Chondrocyte (in vitro differentiated cells): ENCODE measurements at regions not wholly inside any gene's neighbourhood (a gene's known extent, or its start where the extent isn't known, plus 50 kb on each side); places are given as distances from the start of the nearest gene placed in this dataset.

ENCODE experiments used
- DNase-seq: peaks from one replicate; pipeline ENCODE4 v3.0.0; 2021; ENCODE audit warnings: mixed read lengths, low spot score
- H3K27ac Mint-ChIP-seq: one replicate; pipeline ENCODE4 v1.8.0; 2021; ENCODE audit warnings: mild to moderate bottlenecking, moderate library complexity, mixed read lengths; ENCODE audit not compliant: unreplicated experiment
- H3K27me3 Mint-ChIP-seq: 2 replicates; pipeline ENCODE4 v1.8.0; 2021; ENCODE audit warnings: low read depth, mixed read lengths
- H3K36me3 Mint-ChIP-seq: 2 replicates; pipeline ENCODE4 v1.8.0; 2021; ENCODE audit warnings: low read depth, mixed read lengths
- H3K4me1 Mint-ChIP-seq: 2 replicates; pipeline ENCODE4 v1.8.0; 2021; ENCODE audit warnings: low read depth, mild to moderate bottlenecking, mixed read lengths
- H3K4me3 Mint-ChIP-seq: one replicate; pipeline ENCODE4 v1.8.0; 2021; ENCODE audit warnings: mild to moderate bottlenecking, moderate library complexity, mixed read lengths; ENCODE audit not compliant: unreplicated experiment
- H3K9me3 Mint-ChIP-seq: 2 replicates; pipeline ENCODE4 v1.8.0; 2021; ENCODE audit warnings: low read depth, mixed read lengths
- TF ChIP-seq, protein P1 (sequence below): fragments of 200-600 bp; sonication (generic); IDR thresholded peaks from 2 replicates; pipeline ENCODE4 v1.5.0; 2021; ENCODE audit warnings: antibody characterized with exemption, mild to moderate bottlenecking, moderate library complexity

DNA sequence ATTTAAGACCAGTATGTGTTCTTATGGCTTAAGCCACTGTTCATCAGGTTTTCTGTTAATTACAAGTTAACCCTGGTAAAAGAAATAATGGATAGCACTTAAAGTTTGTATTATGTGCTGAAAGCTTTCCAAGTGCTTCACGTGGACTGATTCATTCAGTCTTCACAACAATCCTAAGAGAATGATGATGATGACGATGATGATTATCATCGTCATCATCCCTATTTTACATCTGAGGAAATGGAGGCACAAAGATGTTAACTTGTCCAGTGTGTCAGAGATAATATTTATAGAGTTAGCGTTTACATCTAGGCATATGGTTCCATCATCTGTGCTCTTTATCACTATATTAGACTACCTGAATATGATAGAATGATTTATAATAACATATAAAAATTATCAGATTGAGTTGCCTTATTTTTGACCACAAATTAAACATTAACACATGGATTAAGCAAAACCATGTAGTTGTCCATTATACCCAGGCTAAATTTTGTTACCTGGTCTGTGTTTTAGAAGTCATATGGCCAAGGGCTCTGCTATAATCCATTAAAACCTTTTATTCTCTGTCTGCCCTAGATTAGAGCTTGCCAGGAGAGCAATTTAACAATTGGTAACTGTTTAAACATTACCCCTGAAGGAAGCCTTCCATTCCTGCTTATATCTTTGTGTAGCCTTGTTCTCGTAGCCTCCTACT is 102.3 kb upstream of the MAP3K1 start:
- no peak for DNase-seq
- peaks cover 31% of the 10 kb centered on the region for H3K4me1 Mint-ChIP-seq
- peaks cover 3% of the 10 kb centered on the region for H3K36me3 Mint-ChIP-seq

DNA sequence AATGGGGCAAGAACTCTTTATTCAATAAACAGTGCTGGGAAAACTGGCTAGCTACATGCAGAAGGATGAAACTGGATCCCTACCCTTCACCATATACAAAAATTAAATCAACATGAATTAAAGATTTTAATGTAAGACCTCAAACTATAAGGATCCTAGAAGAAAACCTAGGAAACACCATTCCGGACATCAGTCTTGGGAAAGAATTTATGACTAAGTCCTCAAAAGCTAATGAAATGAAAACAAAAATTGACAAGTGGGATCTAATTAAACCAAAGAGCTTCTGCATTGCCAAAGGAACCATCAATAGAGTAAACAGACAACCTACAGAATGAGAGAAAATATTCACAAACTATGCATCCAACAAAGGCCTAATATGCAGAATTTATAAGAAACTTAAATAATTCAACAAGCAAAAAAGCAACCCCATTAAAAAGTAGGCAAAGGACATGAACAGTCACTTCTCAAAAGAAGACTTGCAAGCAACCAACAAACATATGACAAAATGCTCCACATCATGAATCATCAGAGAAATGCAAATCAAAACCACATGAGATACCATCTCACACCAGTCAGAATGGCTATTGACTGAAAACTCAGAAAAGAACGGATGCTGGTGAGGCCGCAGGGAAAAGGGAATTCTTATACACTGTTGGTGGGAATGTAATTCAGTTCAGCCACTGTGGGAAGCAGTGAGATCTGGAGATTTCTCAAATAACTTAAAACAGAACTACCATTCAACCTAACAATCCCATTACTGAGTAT is 104.3 kb upstream of the MAP3K1 start:
- Mint-ChIP-seq H3K4me3 (no peak overlapping the region), H3K27me3 (no peaks in the 10 kb centered on the region), H3K36me3 (peaks cover 3% of the 10 kb centered on the region), H3K27ac (no peak overlapping the region), H3K4me1 (peaks cover 15% of the 10 kb centered on the region), H3K9me3 (peaks cover 9% of the 10 kb centered on the region)
- TF ChIP-seq, protein P1, sequence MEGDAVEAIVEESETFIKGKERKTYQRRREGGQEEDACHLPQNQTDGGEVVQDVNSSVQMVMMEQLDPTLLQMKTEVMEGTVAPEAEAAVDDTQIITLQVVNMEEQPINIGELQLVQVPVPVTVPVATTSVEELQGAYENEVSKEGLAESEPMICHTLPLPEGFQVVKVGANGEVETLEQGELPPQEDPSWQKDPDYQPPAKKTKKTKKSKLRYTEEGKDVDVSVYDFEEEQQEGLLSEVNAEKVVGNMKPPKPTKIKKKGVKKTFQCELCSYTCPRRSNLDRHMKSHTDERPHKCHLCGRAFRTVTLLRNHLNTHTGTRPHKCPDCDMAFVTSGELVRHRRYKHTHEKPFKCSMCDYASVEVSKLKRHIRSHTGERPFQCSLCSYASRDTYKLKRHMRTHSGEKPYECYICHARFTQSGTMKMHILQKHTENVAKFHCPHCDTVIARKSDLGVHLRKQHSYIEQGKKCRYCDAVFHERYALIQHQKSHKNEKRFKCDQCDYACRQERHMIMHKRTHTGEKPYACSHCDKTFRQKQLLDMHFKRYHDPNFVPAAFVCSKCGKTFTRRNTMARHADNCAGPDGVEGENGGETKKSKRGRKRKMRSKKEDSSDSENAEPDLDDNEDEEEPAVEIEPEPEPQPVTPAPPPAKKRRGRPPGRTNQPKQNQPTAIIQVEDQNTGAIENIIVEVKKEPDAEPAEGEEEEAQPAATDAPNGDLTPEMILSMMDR: no peak
- DNase-seq: no peak

More for the DNA sequence above, 102.3 kb upstream of the MAP3K1 start:
- TF ChIP-seq, protein P1: no peak
- H3K9me3 Mint-ChIP-seq: peaks cover 9% of the 10 kb centered on the region
- no peak overlapping the region for H3K4me3 Mint-ChIP-seq
- H3K27me3 Mint-ChIP-seq: no peaks in the 10 kb centered on the region
- H3K27ac Mint-ChIP-seq: no peak overlapping the region

DNA sequence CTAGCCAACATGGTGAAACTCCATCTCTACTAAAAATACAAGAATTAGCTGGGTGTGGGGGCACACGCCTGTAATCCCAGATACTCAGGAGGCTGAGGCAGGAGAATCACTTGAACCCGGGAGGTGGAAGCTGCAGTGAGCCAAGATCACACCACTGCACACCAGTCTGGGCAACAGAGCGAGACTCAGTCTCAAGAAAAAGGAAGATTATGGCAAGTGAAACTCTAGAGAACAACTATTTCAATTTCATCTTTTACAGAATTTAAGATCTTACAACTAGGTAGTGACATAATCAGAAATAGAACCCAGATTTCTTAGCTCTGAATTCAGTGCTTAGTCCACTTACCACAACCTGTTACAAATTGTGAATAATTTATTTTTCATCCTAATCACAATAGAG is 108.8 kb upstream of the MAP3K1 start:
- H3K27ac Mint-ChIP-seq: no peak overlapping the region
- H3K4me3 Mint-ChIP-seq: no peak overlapping the region
- H3K4me1 Mint-ChIP-seq: peaks cover 8% of the 10 kb centered on the region
- no peak for DNase-seq
- H3K27me3 Mint-ChIP-seq: peaks cover 2% of the 10 kb centered on the region
- H3K36me3 Mint-ChIP-seq: peaks cover 4% of the 10 kb centered on the region
- peaks cover 9% of the 10 kb centered on the region for H3K9me3 Mint-ChIP-seq
- TF ChIP-seq, protein P1: no peak

DNA sequence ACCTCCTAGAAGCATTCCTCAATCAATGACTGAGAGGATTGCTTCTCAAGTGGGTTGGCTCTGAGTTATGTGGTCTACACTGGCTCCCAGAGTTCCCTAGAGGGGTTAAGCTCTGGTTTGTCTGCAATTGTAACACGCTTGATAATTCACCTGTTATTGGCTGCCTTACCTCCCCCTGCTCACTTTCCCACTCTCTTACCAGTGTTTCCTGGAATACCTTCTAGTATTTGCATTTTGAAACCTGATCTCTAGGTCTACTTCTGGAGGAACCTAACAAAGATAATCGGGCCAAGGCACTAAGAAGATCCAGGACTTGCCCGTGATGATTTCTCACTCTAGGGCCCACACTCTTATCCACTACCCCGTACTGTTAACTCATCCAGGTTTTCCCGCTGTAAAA is 110.1 kb upstream of the MAP3K1 start:
- TF ChIP-seq, protein P1: no peak
- Mint-ChIP-seq H3K4me1 (no peaks in the 10 kb centered on the region), H3K9me3 (peaks cover 2% of the 10 kb centered on the region), H3K4me3 (no peak overlapping the region), H3K27me3 (peaks cover 2% of the 10 kb centered on the region), H3K27ac (no peak overlapping the region), H3K36me3 (peaks cover 4% of the 10 kb centered on the region)
- no peak for DNase-seq

DNA sequence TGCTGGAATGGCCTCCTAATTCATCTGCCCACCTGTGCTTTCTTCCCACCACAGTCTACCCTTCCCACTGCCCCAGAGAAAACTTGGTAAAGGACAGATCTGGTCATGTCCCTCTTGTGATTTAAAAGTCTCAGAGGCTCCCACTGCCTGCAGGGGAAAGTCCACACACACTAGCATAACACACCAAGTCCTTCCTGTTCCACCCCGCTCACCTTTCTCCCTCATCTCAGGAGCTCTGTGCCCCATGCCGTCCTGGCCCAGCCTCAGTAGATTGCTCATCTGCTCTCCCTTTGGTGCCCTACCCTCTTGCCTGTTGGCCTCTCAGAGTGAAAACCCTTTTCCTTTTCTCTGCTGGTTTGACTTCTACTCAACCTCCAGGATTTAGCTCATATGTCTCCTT is 111.4 kb upstream of the MAP3K1 start:
- no peak for DNase-seq
- Mint-ChIP-seq H3K27me3 (peaks cover 2% of the 10 kb centered on the region), H3K4me3 (no peak overlapping the region), H3K4me1 (peaks cover 9% of the 10 kb centered on the region), H3K9me3 (no peaks in the 10 kb centered on the region), H3K27ac (no peak overlapping the region), H3K36me3 (peaks cover 4% of the 10 kb centered on the region)
- TF ChIP-seq, protein P1: no peak
